PFSK-1 (cell line): ENCODE measurements at regions not wholly inside any gene's neighbourhood (a gene's known extent, or its start where the extent isn't known, plus 50 kb on each side); places are given as distances from the start of the nearest gene placed in this dataset.

Experiments
- FOXP2 ChIP-seq: optimal IDR thresholded peaks from 2 replicates; pipeline ENCODE3; 2011; ENCODE audit warnings: borderline replicate concordance, control low read depth, inconsistent platforms; ENCODE audit not compliant: insufficient read depth; ENCODE audit errors: extremely low read length, extremely low read depth
- POLR2AphosphoS5 ChIP-seq: IDR thresholded peaks from 2 replicates; pipeline ENCODE4 v1.6.1; 2012; ENCODE audit warnings: low read depth, mild to moderate bottlenecking, control low read depth, low read length, moderate library complexity
- REST ChIP-seq, 2 experiments: IDR thresholded peaks; 2 replicates each; pipeline versions ENCODE4 v1.6.1 to v1.8.0; 2011 to 2012; ENCODE audit warnings: low read depth in 2 of 2, low read length in 2 of 2, control low read depth in 1 of 2, inconsistent platforms in 1 of 2, mild to moderate bottlenecking in 1 of 2, moderate library complexity in 1 of 2; ENCODE audit not compliant: insufficient read depth in 1 of 2
- SIN3A ChIP-seq: IDR thresholded peaks from 2 replicates; pipeline ENCODE4 v1.6.1; 2012; ENCODE audit warnings: mild to moderate bottlenecking, low read length, moderate library complexity, borderline replicate concordance; ENCODE audit not compliant: insufficient read depth
- TAF1 ChIP-seq: IDR thresholded peaks from 2 replicates; pipeline ENCODE4 v1.6.1; 2012; ENCODE audit warnings: low read length, control low read depth, borderline replicate concordance; ENCODE audit not compliant: insufficient read depth

GRCh38 chr16:79843631-79844043 lies 243.1 kb upstream of the MAF start:
- no peak for TF ChIP-seq POLR2AphosphoS5
- TF ChIP-seq TAF1: no peak
- no peak for TF ChIP-seq REST (IDR thresholded peaks at IDR 0.05; ENCODE audit: insufficient read depth in 1 of 2, low read depth in 2 of 2, low read length in 2 of 2)
- TF ChIP-seq SIN3A: no peak
- no peak for TF ChIP-seq FOXP2
